ENCODE measurements at regions not wholly inside any gene's neighbourhood (a gene's known extent, or its start where the extent isn't known, plus 50 kb on each side); places are given as distances from the start of the nearest gene placed in this dataset.

DNA sequence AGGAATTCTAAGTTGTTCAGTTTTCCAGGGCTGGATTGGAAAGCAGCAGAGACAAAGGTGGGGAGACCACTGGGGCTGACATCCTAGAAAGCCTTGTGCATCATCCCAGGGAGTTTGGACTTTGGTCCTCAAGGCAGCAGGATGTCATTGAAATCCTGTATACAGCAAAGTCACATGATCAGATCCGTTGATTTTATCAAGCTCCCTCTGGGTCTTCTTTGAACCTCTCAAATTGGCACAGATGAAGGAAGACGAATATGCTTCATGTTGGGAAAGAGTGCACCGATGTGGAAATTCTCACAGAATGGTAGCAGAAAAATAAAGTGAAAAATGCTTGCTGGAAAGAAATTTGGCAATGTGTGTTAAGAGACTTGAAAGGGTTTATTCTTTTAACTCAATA lies 149.8 kb upstream of the TMTC4 start:
- Histone ChIP-seq H3K27ac (no peak overlapping the region), H3K9me3 (no peaks in the 10 kb centered on the region), H3K4me1 (no peaks in the 10 kb centered on the region), H3K27me3 (no peaks in the 10 kb centered on the region), H3K36me3 (ENCODE audit: low read depth, missing control alignments) (no peaks in the 10 kb centered on the region), H3K4me3 (no peak overlapping the region)
- TF ChIP-seq, protein P1, sequence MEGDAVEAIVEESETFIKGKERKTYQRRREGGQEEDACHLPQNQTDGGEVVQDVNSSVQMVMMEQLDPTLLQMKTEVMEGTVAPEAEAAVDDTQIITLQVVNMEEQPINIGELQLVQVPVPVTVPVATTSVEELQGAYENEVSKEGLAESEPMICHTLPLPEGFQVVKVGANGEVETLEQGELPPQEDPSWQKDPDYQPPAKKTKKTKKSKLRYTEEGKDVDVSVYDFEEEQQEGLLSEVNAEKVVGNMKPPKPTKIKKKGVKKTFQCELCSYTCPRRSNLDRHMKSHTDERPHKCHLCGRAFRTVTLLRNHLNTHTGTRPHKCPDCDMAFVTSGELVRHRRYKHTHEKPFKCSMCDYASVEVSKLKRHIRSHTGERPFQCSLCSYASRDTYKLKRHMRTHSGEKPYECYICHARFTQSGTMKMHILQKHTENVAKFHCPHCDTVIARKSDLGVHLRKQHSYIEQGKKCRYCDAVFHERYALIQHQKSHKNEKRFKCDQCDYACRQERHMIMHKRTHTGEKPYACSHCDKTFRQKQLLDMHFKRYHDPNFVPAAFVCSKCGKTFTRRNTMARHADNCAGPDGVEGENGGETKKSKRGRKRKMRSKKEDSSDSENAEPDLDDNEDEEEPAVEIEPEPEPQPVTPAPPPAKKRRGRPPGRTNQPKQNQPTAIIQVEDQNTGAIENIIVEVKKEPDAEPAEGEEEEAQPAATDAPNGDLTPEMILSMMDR (IDR thresholded peaks at IDR 0.05) = no peak
- no peak for TF ChIP-seq POLR2A (IDR thresholded peaks at IDR 0.05)
- intact Hi-C loops (cut with DNase I; ENCODE audit: low total_unique reads) = no loop called here
- no peak for DNase-seq
- WGBS, 2 donors = 61 to 63% methylated on average over 3 of the region's 3 CpGs

DNA sequence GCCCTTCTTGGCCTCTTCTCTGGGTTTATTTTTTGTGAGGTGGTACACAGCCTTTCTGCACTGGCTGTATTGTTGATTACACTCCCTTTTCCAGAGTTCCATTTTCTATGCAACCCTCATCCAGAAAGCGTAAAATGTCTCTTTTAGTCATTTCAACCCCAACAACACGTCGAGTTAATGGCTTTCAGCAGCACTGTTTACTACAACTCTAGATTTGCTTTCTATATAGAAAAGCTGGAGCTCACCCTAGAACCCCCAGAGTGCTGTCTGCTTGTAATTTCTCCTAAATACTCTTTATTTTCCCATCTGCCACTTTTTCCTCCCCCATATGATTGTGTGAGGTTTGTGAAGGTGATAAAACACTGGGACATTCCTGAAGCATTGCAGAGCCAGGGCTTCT lies 148.9 kb upstream of the TMTC4 start:
- Histone ChIP-seq H3K4me3 (no peak overlapping the region), H3K9me3 (no peaks in the 10 kb centered on the region), H3K27ac (no peak overlapping the region), H3K27me3 (no peaks in the 10 kb centered on the region), H3K4me1 (no peaks in the 10 kb centered on the region), H3K36me3 (ENCODE audit: low read depth, missing control alignments) (no peaks in the 10 kb centered on the region)
- DNase-seq = no peak
- intact Hi-C loops (cut with DNase I; ENCODE audit: low total_unique reads) = no loop called here
- 79 to 83% methylated on average over 3 of the region's 3 CpGs for WGBS, 2 donors
- TF ChIP-seq, protein P1 (IDR thresholded peaks at IDR 0.05) = no peak
- TF ChIP-seq POLR2A (IDR thresholded peaks at IDR 0.05) = no peak

DNA sequence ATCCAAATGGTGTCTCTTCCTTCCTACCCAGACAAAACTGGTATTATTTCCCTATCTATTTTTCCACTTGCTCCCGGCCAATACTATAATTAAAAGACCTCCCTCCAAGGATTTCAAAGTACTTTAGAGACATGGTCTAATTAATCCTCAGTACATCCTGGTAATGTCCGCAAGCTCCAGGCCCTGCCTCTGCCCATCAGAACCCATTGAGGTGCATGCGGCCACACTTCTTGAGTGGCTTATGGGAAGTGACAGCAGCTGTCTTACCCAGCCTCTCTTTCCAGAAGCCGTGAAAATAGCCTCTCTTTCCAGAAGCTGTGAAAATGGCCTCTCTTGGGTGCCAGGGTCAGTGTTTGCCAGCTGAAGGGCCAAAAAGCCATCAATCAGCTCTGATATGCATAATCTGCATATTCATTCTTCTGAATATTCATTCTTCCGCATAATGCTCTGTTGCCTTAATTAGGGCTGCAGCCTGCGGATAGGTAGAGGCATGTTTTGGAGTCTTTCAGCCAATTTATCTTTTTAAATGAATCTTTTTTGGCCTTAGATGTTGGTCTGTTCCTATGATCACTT lies 148.4 kb upstream of the TMTC4 start:
- TF ChIP-seq, protein P1 (IDR thresholded peaks at IDR 0.05) = no peak
- TF ChIP-seq POLR2A (IDR thresholded peaks at IDR 0.05) = no peak
- no peak overlapping the region for H3K4me3 ChIP-seq
- no peaks in the 10 kb centered on the region for H3K36me3 ChIP-seq (ENCODE audit: low read depth, missing control alignments)
- intact Hi-C loops (cut with DNase I; ENCODE audit: low total_unique reads) = no loop called here
- no peak overlapping the region for H3K27ac ChIP-seq
- H3K27me3 ChIP-seq = no peaks in the 10 kb centered on the region
- no peaks in the 10 kb centered on the region for H3K9me3 ChIP-seq
- H3K4me1 ChIP-seq = no peaks in the 10 kb centered on the region
- no peak for DNase-seq
- WGBS, 2 donors = 90 to 94% methylated on average over 6 of the region's 6 CpGs

DNA sequence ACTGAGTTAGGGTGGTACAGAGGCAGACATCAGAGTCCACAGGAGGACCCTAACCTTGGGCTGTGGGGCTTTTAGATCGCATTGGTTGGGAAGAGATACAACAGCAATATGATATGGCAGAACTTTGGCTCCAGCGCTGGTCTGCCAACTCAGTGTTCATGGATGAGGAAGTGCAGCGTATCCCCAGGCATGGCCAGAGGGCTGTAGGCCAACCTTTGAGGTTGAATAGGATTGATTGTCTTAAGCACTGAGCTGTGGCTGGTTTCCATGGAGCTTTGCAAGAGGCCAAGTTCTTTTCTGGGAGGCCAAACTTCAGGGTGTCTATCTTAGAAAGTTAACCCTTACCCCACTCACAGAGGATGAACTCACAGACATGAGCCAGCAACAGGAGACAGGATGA lies 144.1 kb upstream of the TMTC4 start:
- no peak for DNase-seq
- Histone ChIP-seq H3K27me3 (no peaks in the 10 kb centered on the region), H3K36me3 (ENCODE audit: low read depth, missing control alignments) (no peaks in the 10 kb centered on the region), H3K4me3 (no peak overlapping the region), H3K4me1 (no peaks in the 10 kb centered on the region), H3K27ac (no peak overlapping the region), H3K9me3 (no peaks in the 10 kb centered on the region)
- TF ChIP-seq POLR2A (IDR thresholded peaks at IDR 0.05) = no peak
- TF ChIP-seq, protein P1 (IDR thresholded peaks at IDR 0.05) = no peak
- intact Hi-C loops (cut with DNase I; ENCODE audit: low total_unique reads) = no loop called here
- 54 to 67% methylated on average over 3 of the region's 3 CpGs for WGBS, 2 donors

DNA sequence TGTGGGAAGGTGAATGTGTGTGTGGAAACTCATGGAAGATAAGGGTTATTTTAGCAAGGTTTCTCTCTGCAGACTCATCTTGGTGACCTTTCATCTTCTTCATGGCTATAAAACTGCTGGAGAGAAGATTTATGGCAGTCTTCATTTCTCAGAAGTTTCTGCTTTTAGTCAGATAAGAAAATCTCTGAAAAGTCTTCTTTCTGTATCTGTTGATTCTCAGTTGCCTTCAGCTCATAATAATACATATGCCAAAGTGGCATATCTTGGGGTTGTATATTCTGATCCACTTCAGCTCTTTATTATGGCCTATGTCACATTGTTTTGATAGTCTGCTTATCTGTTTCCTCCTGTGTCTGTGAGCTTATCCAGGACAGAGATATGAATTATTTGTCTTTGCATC lies 143.3 kb upstream of the TMTC4 start:
- Histone ChIP-seq H3K4me3 (no peak overlapping the region), H3K27ac (no peak overlapping the region), H3K4me1 (no peaks in the 10 kb centered on the region), H3K27me3 (no peaks in the 10 kb centered on the region), H3K36me3 (ENCODE audit: low read depth, missing control alignments) (no peaks in the 10 kb centered on the region), H3K9me3 (no peaks in the 10 kb centered on the region)
- DNase-seq = no peak
- TF ChIP-seq POLR2A (IDR thresholded peaks at IDR 0.05) = no peak
- TF ChIP-seq, protein P1 (IDR thresholded peaks at IDR 0.05) = no peak
- intact Hi-C loops (cut with DNase I; ENCODE audit: low total_unique reads) = no loop called here
